Natural killer cell (primary cell): ENCODE measurements at regions not wholly inside any gene's neighbourhood (a gene's known extent, or its start where the extent isn't known, plus 50 kb on each side); places are given as distances from the start of the nearest gene placed in this dataset.

Experiments used
- ATAC-seq, 3 donors: fragments of 150-1000 bp in 2 of 3; fragments of 200-7000 bp in 1 of 3; cut with Tn5 transposase; 1 replicate in 1 of 3; 2 replicates in 2 of 3; pipeline ENCODE4 v1.10.0; 2021; ENCODE audit warnings: mild to moderate bottlenecking in 2 of 3, moderate library complexity in 2 of 3
- DNase-seq, 2 donors: peaks; one replicate each; pipeline versions ENCODE4 v3.0.0 to v3.0.0-alpha.2; 2013 to 2021; ENCODE audit warnings: mixed read lengths in 1 of 2
- H3K27ac ChIP-seq: one replicate; pipeline ENCODE4 v1.5.1; 2013; ENCODE audit warnings: mild to moderate bottlenecking, low read length
- H3K27me3 ChIP-seq: one replicate; pipeline ENCODE4 v1.6.1; 2013; ENCODE audit warnings: low read length; ENCODE audit not compliant: control insufficient read depth, insufficient read depth
- H3K36me3 ChIP-seq: one replicate; pipeline ENCODE4 v1.6.1; 2013; ENCODE audit warnings: low read length; ENCODE audit not compliant: control insufficient read depth, insufficient read depth
- H3K4me1 ChIP-seq: one replicate; pipeline ENCODE4 v1.6.1; 2013; ENCODE audit warnings: low read length; ENCODE audit not compliant: control insufficient read depth, insufficient read depth
- H3K4me3 ChIP-seq: one replicate; pipeline ENCODE4 v1.5.1; 2013; ENCODE audit warnings: low read length
- H3K9me3 ChIP-seq: one replicate; pipeline ENCODE4 v1.6.1; 2013; ENCODE audit warnings: low read length; ENCODE audit not compliant: control insufficient read depth, insufficient read depth
- H3K27ac Mint-ChIP-seq, 2 donors: one replicate each; pipeline ENCODE4 v1.8.0; 2022; ENCODE audit warnings: mild to moderate bottlenecking in 2 of 2, mixed read lengths in 2 of 2, moderate library complexity in 1 of 2
- H3K27me3 Mint-ChIP-seq, 2 donors: one replicate each; pipeline ENCODE4 v1.8.0; 2022; ENCODE audit warnings: low read depth in 2 of 2, mixed read lengths in 2 of 2
- H3K36me3 Mint-ChIP-seq: one replicate; pipeline ENCODE4 v1.8.0; 2022; ENCODE audit warnings: mixed read lengths
- H3K4me1 Mint-ChIP-seq, 2 donors: one replicate each; pipeline ENCODE4 v1.8.0; 2022; ENCODE audit warnings: mixed read lengths in 2 of 2
- H3K4me3 Mint-ChIP-seq: one replicate; pipeline ENCODE4 v1.8.0; 2022; ENCODE audit warnings: mild to moderate bottlenecking, moderate library complexity, mixed read lengths
- H3K9me3 Mint-ChIP-seq, 2 donors: one replicate each; pipeline ENCODE4 v1.8.0; 2022; ENCODE audit warnings: mixed read lengths in 2 of 2
- CTCF ChIP-seq: fragments of 200-600 bp; IDR thresholded peaks from one replicate; pipeline ENCODE4 v1.8.0; 2022; ENCODE audit warnings: antibody characterized with exemption
- WGBS: methylation state at CpG from one replicate; pipeline ENCODE4 v1.1.7; 2013; ENCODE audit warnings: missing lambda C conversion rate; ENCODE audit not compliant: insufficient coverage; 5-methylcytosine and 5-hydroxymethylcytosine counted together
- intact Hi-C: fragments of 100-400 bp; cut with micrococcal nuclease; formaldehyde crosslinking; loops from one replicate; pipeline ENCODE4 v1.14.2; 2022

DNA sequence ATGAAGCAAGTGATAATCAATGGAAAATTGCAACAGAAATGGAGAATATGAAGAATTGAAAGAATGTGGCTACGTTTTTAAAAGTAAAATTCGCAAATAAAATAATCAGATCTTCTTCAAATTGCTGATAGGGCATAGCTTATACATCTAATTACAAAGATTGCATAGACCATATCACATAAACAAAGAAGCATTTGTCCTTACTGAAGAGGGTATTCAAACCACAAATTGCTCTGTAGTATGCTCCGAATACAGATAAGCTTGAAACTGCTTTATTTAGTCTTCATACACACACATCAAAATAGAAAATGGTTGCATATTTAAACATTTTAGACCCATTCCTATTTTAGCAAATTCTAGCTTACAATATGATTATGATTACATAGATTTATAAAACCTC, 206.7 kb upstream of the SLIT2 start:
- H3K27me3 ChIP-seq = no peaks in the 10 kb centered on the region
- intact Hi-C loops = no loop called here
- no peaks in the 10 kb centered on the region for H3K4me1 ChIP-seq
- Mint-ChIP-seq H3K27me3 (no peaks in the 10 kb centered on the region), H3K27ac (no peak overlapping the region), H3K4me3 (no peak overlapping the region), H3K9me3 (peaks cover 18% of the 10 kb centered on the region in 2 donors), H3K4me1 (no peaks in the 10 kb centered on the region), H3K36me3 (peaks cover 18% of the 10 kb centered on the region)
- ATAC-seq (no peak), DNase-seq (no peak)
- WGBS = 90% methylated on average over 1 of the region's 3 CpGs
- H3K27ac ChIP-seq = no peak overlapping the region
- no peaks in the 10 kb centered on the region for H3K36me3 ChIP-seq
- no peak overlapping the region for H3K4me3 ChIP-seq
- no peak for TF ChIP-seq CTCF
- H3K9me3 ChIP-seq = peaks cover 2% of the 10 kb centered on the region

DNA sequence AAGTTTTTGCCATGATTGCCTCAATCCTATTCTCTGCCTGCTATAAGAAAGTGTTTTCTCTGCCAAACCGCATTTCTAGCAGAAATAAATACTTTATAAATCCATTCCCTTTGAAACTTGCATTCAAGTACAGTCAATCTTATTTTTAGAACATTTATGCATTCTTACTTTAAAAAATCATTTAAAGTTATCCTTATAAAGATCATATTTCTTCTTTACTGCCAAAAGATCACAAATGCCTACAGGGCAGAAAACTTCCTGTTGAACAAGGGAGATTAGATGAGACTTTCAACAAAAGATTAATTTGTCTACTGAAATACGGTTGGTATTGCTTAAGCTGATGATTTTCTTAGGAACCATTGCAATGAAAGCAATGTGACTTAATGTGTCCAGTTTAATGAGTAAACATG, 207.2 kb upstream of the SLIT2 start:
- Histone ChIP-seq H3K9me3 (peaks cover 2% of the 10 kb centered on the region), H3K27me3 (no peaks in the 10 kb centered on the region), H3K27ac (no peak overlapping the region), H3K4me3 (no peak overlapping the region), H3K4me1 (no peaks in the 10 kb centered on the region), H3K36me3 (no peaks in the 10 kb centered on the region)
- 57% methylated on average over 2 of the region's 2 CpGs for WGBS
- Mint-ChIP-seq H3K4me1 (no peaks in the 10 kb centered on the region), H3K27me3 (no peaks in the 10 kb centered on the region), H3K9me3 (peaks cover 18 to 19% of the 10 kb centered on the region in 2 donors), H3K4me3 (no peak overlapping the region), H3K36me3 (peaks cover 18% of the 10 kb centered on the region), H3K27ac (no peak overlapping the region)
- DNase-seq (no peak), ATAC-seq (no peak)
- intact Hi-C loops = no loop called here
- TF ChIP-seq CTCF = no peak

- no peak for ATAC-seq
- H3K4me3 ChIP-seq = no peak overlapping the region
Observed at GRCh38 chr4:20043991-20044390, 207.7 kb upstream of the SLIT2 start.

More at GRCh38 chr4:20043991-20044390, 207.7 kb upstream of the SLIT2 start:
- no peak for DNase-seq
- no peak overlapping the region for H3K4me3 Mint-ChIP-seq
- TF ChIP-seq CTCF = no peak
- intact Hi-C loops = no loop called here
- H3K27ac ChIP-seq = no peak overlapping the region
- H3K27me3 Mint-ChIP-seq = no peaks in the 10 kb centered on the region
- H3K4me1 ChIP-seq = no peaks in the 10 kb centered on the region
- no peaks in the 10 kb centered on the region for H3K4me1 Mint-ChIP-seq
- H3K9me3 Mint-ChIP-seq = peaks cover 21 to 22% of the 10 kb centered on the region in 2 donors
- WGBS = 52% methylated on average over 1 of the region's 1 CpG
- peaks cover 18% of the 10 kb centered on the region for H3K36me3 Mint-ChIP-seq
- H3K27ac Mint-ChIP-seq = no peak overlapping the region
- no peaks in the 10 kb centered on the region for H3K27me3 ChIP-seq
- no peaks in the 10 kb centered on the region for H3K36me3 ChIP-seq
- peaks cover 2% of the 10 kb centered on the region for H3K9me3 ChIP-seq
